SK-MEL-5 (cell line): ENCODE measurements at regions not wholly inside any gene's neighbourhood (a gene's known extent, or its start where the extent isn't known, plus 50 kb on each side); places are given as distances from the start of the nearest gene placed in this dataset.
A peak's percentile ranks its signal among the peaks of the same experiment; 100 is the strongest.

ENCODE experiments used
- DNase-seq: peaks from one replicate; pipeline ENCODE4 v3.0.0-alpha.2; 2016; ENCODE audit warnings: low read depth, low spot score
- in situ Hi-C: cut with HindIII; loops from 2 replicates; pipeline ENCODE4 v1.10.0; 2016; ENCODE audit warnings: low sequenced_read_pairs, high pct_unique_total_duplicates, low pct_unique_long_range_greater_than_20kb

GRCh38 chr20:63068711-63069367 is 62.1 kb upstream of the BHLHE23 start:
- DNase-seq = no peak
- in situ Hi-C loops = no loop called here

- in situ Hi-C loops = no loop called here
- no peak for DNase-seq
These were observed 61.2 kb upstream of the BHLHE23 start for GRCh38 chr20:63067721-63068560.

DNA sequence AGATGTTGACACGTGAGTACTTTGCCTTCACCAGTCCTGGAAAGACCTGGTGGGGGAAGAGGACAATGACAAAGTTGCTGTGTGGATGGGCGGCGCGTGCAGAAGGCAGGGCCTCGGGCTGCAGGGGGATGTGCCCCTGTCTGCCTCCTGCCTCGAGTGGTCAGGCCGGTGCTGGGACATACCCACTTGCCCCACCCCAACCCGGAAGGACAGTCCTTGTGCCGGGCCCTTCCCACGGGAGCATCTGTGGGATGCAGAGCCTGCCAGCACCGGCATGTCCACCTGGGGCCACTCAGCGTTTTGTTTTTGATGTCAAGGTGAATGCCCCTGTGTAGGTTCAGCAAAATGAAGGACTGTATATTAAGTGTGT is 60.5 kb upstream of the BHLHE23 start:
- no peak for DNase-seq
- in situ Hi-C loops = no loop called here

DNA sequence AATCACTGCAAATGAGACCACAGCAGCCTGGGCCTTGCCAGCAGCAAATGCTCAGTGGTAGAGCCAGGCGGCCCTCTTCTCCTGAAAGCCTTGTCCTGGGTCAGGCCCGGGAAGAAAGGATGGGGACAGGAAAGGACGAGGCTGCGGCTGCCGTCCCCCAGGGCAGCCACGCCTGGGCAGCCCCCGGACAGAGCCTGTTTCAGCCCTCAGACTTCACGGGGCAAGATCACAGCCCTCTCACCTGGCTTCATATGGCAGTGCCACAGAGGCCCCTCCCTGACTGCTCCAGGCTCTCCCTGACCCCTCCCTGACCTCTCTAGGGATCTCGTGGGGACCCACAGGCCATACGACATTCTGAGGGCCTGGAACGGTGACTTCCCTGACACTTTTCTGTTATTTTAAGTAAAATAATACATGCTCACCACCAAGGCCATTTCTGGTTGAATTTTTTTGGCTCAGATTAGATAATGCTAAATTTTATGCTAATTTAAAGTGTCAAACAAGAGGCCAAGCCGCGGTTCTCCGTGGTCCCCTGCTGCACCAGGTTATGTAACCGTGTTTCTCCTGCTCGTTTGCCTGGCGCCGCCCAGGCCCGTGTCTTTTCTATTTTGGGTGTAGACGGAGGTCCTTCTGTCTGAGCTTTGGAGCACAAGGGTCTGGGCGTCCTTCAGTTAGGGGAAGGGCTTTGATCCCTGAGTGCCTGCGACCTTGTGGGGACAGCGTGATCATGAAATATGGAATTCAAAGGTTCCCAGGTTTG is 59.9 kb upstream of the BHLHE23 start:
- in situ Hi-C loops = no loop called here
- no peak for DNase-seq

DNA sequence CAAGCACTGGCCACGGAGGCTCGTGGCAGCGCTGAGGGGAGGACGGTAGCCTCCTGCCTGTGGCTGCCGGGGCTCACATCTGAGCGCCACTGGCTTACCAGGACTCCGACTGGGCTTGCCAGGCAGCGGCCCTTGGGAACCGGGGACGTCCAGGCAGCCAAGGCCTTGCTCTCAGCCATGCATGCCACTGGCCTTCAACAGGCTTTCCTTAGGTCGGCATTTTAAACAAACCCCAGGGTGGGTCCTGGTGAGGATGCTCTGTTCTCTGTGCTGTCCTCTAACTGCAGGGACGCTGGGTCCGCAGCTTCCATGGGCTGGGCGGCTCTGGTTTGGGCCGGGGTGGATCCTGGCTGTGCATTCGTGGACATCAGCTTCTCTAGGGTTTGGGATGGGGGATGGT is 59.1 kb upstream of the BHLHE23 start:
- in situ Hi-C loops = no loop called here
- no peak for DNase-seq

DNA sequence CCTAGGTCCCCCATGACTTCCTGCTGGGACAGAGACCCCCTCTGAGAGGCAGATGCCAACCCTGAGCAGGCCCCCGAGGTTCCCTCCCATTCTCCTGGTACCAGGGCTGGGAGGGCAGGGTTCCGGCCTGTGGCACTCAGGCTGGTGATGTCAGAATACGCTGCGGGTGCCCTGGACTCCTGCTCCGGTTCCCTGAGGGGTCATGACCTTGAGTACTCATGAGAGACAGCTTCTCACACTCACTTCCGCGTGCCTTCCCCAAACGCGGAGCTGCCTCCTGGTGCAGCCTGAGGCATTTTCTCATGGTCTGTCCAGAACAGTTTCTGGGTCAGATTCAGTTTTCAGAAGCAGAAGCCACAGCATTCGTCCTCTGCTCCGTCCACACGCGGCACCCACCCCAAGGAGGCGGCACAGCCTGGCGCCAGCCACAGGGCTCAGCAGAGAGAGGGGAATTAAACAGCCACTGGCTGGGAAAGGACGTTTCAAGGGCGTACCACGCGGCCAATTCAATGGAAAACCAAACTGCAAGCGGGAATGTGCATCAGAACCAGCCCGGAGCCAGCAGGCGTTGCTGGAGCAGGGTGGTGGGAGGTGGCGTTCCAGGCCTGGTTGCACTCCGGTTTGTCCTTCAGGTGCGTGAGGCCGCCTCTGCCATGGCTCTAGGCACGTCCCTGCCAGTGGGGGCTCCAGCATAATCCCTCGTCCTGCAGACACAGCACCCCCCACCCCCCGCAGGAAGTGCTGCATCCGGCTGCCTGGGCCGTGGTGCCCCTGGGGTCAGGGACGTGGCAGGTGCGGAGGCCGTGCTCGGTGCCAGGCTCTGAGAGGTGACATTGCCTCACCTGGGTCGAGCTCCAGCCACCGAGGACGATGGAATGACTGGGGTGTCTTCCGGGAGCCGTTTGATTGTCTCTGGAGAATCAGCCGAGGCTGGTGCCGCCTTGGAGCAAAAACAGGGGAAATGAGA is 58.3 kb upstream of the BHLHE23 start:
- in situ Hi-C loops = no loop called here
- DNase-seq = no peak

DNA sequence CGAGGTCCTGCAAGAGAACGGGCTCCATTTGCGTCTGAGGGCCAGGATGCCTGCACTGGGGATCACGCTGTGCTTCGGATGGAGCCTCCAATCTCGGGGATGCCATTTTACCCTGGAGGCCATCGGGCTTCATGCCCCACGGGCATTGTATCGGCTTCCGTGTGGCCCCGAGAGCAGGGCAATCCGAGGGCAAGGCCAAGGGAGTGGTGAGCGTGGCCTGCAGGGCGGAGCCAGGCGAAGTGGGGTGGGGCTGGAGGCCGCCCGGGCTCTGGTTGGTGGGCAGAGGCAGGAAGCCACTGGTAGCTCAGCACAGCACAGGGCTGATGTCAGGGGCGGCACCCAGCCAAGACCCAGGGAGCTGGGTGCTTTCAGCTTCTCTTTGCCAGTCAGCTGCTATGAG is 57.5 kb upstream of the BHLHE23 start:
- DNase-seq = no peak
- in situ Hi-C loops = no loop called here

- DNase-seq = no peak
- in situ Hi-C loops = no loop called here
These were observed 55.7 kb upstream of the BHLHE23 start for GRCh38 chr20:63062188-63063140.

- no peak for DNase-seq
- in situ Hi-C loops = no loop called here
These were observed 55.0 kb upstream of the BHLHE23 start for GRCh38 chr20:63061771-63062100.

- DNase-seq = no peak
- in situ Hi-C loops = no loop called here
These were observed 54.4 kb upstream of the BHLHE23 start for GRCh38 chr20:63061051-63061770.

GRCh38 chr20:63060057-63060991 is 53.6 kb upstream of the BHLHE23 start:
- peak; percentile 36 for DNase-seq
- in situ Hi-C loops = no loop called here

GRCh38 chr20:63059684-63060056 is 52.9 kb upstream of the BHLHE23 start:
- in situ Hi-C loops = no loop called here
- no peak for DNase-seq

DNA sequence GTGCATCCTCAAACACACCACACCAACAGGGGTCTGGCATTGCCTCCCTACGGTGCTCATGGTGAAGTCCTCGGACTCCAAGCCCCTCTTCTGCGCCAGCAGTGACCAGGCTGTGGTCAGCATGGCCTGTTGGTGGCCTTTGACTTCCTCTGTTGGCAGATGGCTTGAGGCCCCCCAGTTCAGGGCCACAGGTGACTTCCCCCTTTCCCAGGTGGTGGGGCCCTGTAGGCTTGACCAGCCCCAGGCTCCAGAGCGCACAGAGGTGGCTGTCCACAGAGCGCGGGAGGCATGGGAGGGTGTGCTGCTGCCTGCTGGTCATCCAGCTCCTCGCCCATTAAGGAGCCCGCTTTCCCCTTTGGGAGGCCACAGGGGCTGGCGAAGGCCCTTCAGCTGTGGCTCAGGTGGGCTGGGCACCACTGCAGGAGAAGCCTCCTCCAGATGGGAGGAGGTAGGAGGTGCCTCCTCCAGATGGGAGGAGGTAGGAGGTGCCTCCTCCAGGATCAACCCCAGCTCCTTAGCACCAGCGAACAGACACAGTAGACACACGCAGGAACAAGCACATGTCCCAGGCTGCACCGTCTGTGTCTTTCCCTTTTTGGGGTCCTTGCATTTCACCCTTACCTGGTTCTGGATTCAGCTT is 52.1 kb upstream of the BHLHE23 start:
- in situ Hi-C loops = no loop called here

GRCh38 chr20:63057171-63058117 is 50.7 kb upstream of the BHLHE23 start:
- DNase-seq = peak; percentile 24
- in situ Hi-C loops = no loop called here

More for the DNA sequence above, 52.1 kb upstream of the BHLHE23 start:
- DNase-seq = no peak
